Testis (tissue), 2 donors: ENCODE measurements at regions not wholly inside any gene's neighbourhood (a gene's known extent, or its start where the extent isn't known, plus 50 kb on each side); places are given as distances from the start of the nearest gene placed in this dataset.

Experiments used
- DNase-seq: peaks from one replicate; pipeline ENCODE4 v3.0.0-alpha.2; 2019
- H3K27ac ChIP-seq, 2 donors: fragments of 200-600 bp; sonication (generic); one replicate each; pipeline ENCODE4 v1.5.1; 2019
- H3K27me3 ChIP-seq: fragments of 200-600 bp; sonication (generic); one replicate; pipeline ENCODE4 v1.5.1; 2019
- H3K36me3 ChIP-seq: fragments of 200-600 bp; sonication (generic); one replicate; pipeline ENCODE4 v1.5.1; 2017; ENCODE audit warnings: low read depth; ENCODE audit errors: missing control alignments
- H3K4me1 ChIP-seq: fragments of 200-600 bp; sonication (generic); one replicate; pipeline ENCODE4 v1.5.1; 2019
- H3K4me3 ChIP-seq, 2 donors: fragments of 200-600 bp; sonication (generic); one replicate each; pipeline ENCODE4 v1.5.1; 2017 to 2019
- H3K9me3 ChIP-seq: fragments of 200-600 bp; sonication (generic); one replicate; pipeline ENCODE4 v1.5.1; 2017
- CTCF ChIP-seq, 3 experiments: fragments of 450-650 bp in 2 of 3; fragments of 200-600 bp in 1 of 3; sonication (generic) in 1 of 3; IDR thresholded peaks; one replicate each; pipeline ENCODE4 v1.5.1; 2016 to 2019; ENCODE audit warnings: antibody characterized with exemption in 3 of 3, mild to moderate bottlenecking in 2 of 3, moderate library complexity in 1 of 3
- POLR2A ChIP-seq: fragments of 450-650 bp; IDR thresholded peaks from one replicate; pipeline ENCODE4 v1.6.1; 2017; ENCODE audit warnings: antibody characterized with exemption, mild to moderate bottlenecking, moderate library complexity
- WGBS, 2 donors: methylation state at CpG; one replicate each; pipeline ENCODE4 v1.1.5; 2018; 5-methylcytosine and 5-hydroxymethylcytosine counted together
- intact Hi-C: fragments of 100-400 bp; cut with DNase I; formaldehyde crosslinking; loops from one replicate; pipeline ENCODE4 v1.15.1; 2023; ENCODE audit warnings: low total_unique reads

DNA sequence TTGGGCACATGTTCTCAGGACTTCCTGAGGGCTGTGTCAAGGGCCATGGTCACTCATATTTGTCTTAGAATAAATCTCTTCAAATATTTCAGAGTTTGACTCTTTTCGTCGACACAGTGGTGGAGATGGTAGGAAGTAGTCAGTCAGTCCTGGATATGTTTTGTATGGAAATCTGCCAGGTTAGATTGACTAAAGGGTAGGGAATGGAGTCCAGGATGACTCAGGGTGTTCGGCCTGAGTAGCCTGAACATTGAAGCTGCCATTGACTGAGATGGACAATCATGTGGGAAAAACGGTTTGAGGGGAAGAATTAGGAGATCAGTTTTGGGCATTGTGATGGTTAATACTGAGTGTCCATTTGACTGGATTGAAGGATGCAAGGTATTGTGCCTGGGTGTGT, 177.1 kb upstream of the CENPE start:
- no peaks in the 10 kb centered on the region for H3K27me3 ChIP-seq
- intact Hi-C loops: loop anchor here (5.0 kb wide), 1 partner anchor 143 kb away; no protein-coding TSS in a partner anchor
- no peaks in the 10 kb centered on the region for H3K4me1 ChIP-seq
- 88 to 91% methylated on average over 4 of the region's 4 CpGs for WGBS, 2 donors
- H3K4me3 ChIP-seq: no peak overlapping the region
- TF ChIP-seq POLR2A: no peak
- no peak for TF ChIP-seq CTCF (IDR thresholded peaks at IDR 0.05)
- H3K27ac ChIP-seq: no peak overlapping the region
- H3K9me3 ChIP-seq: no peaks in the 10 kb centered on the region
- H3K36me3 ChIP-seq: no peaks in the 10 kb centered on the region
- no peak for DNase-seq

DNA sequence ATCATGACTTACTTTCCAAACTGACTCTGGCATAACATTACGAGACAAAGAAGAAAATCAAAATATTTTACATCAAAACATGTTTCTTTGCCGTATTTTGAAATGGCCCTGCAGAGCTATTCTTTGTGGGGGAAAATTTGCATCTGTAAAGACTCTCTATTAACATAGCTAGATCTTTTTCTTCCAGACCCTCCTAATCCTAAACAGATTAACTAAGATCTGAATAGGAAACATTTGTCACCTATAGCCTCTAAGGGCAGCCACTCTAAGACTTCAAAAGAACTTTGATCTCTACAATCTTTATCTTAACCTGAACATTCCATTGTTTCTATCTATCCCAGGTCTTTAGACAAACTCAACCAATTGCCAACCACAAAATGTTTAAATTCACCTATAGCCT, 176.6 kb upstream of the CENPE start:
- no peak for TF ChIP-seq POLR2A
- no peak for TF ChIP-seq CTCF (IDR thresholded peaks at IDR 0.05)
- WGBS, 2 donors: 68 to 78% methylated on average over 2 of the region's 2 CpGs
- intact Hi-C loops: loop anchor here (5.0 kb wide), 1 partner anchor 142 kb away; no protein-coding TSS in a partner anchor
- DNase-seq: no peak
- Histone ChIP-seq H3K4me3 (no peak overlapping the region), H3K9me3 (no peaks in the 10 kb centered on the region), H3K4me1 (no peaks in the 10 kb centered on the region), H3K27me3 (no peaks in the 10 kb centered on the region), H3K27ac (no peak overlapping the region), H3K36me3 (no peaks in the 10 kb centered on the region)

- intact Hi-C loops: no loop called here
- Histone ChIP-seq H3K27me3 (no peaks in the 10 kb centered on the region), H3K4me3 (no peak overlapping the region), H3K27ac (no peak overlapping the region), H3K9me3 (no peaks in the 10 kb centered on the region), H3K4me1 (no peaks in the 10 kb centered on the region), H3K36me3 (no peaks in the 10 kb centered on the region)
- no peak for TF ChIP-seq POLR2A
- no peak for TF ChIP-seq CTCF (IDR thresholded peaks at IDR 0.05)
- 92 to 97% methylated on average over 1 of the region's 1 CpG for WGBS, 2 donors
- no peak for DNase-seq
These were observed 176.2 kb upstream of the CENPE start for GRCh38 chr4:103374306-103374705.

- Histone ChIP-seq H3K27me3 (no peaks in the 10 kb centered on the region), H3K9me3 (no peaks in the 10 kb centered on the region), H3K4me3 (no peak overlapping the region), H3K36me3 (no peaks in the 10 kb centered on the region), H3K27ac (no peak overlapping the region), H3K4me1 (no peaks in the 10 kb centered on the region)
- TF ChIP-seq POLR2A (no peak), CTCF (IDR thresholded peaks at IDR 0.05) (no peak)
- intact Hi-C loops: no loop called here
- WGBS, 2 donors: 87 to 89% methylated on average over 6 of the region's 6 CpGs
- DNase-seq: no peak
These were observed 173.9 kb upstream of the CENPE start for GRCh38 chr4:103372002-103372558.

GRCh38 chr4:103370336-103370735, 172.2 kb upstream of the CENPE start:
- H3K4me3 ChIP-seq: no peak overlapping the region
- WGBS, 2 donors: 72% methylated on average over 5 of the region's 5 CpGs

More at GRCh38 chr4:103370336-103370735, 172.2 kb upstream of the CENPE start:
- Histone ChIP-seq H3K9me3 (no peaks in the 10 kb centered on the region), H3K4me1 (no peaks in the 10 kb centered on the region), H3K36me3 (no peaks in the 10 kb centered on the region), H3K27ac (no peak overlapping the region), H3K27me3 (no peaks in the 10 kb centered on the region)
- DNase-seq: no peak
- no peak for TF ChIP-seq POLR2A
- TF ChIP-seq CTCF (IDR thresholded peaks at IDR 0.05): no peak
- intact Hi-C loops: no loop called here
